ENCODE measurements at regions not wholly inside any gene's neighbourhood (a gene's known extent, or its start where the extent isn't known, plus 50 kb on each side); places are given as distances from the start of the nearest gene placed in this dataset.
"Not testable (repeated sequence)": the region's sequence is repeated elsewhere in the genome, so short reads cannot be mapped to it uniquely, and the experiment has no call there.

DNA sequence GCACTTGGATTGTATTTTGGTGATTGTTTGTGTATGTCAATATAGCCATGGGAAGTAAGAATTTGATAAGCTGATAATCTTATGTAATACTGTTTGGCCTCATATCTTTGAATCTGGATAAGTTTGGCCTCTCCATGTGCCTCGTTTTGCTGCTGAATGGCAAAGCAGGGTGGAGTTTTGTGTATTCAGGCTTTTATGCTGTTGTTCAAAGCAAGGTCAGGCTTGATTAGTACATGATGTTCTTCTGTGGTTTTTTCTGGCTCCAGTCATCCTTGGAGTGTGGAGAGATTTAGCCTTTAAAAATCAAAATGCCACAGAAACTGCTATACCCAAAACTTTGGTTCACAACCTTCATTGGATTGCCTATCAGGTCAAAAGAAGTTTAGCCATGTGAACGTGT lies 728.9 kb upstream of the GJE1 start:
- in situ Hi-C loops (cut with MboI; ENCODE audit: low sequenced_read_pairs), result no loop called here

DNA sequence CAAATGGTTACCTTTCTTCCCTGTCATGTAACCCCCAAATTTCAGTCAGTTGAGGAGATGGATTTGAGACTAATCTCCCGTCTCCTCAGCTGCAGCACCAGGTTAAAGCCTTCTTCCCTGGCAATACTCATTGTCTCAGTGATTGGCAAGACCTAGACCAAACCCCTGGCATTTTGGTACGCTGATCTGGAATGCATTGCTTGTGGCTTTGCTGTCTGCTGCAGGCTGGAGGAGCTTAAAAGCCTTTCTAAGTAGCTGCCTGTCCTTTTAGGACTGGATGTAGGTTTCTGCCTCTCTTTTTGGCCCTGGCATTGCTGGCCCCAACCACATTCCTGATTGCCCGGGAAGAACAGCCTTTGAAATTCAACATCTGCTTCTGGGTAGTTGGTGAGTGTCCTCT lies 729.6 kb upstream of the GJE1 start:
- in situ Hi-C loops (cut with MboI; ENCODE audit: low sequenced_read_pairs), result no loop called here

DNA sequence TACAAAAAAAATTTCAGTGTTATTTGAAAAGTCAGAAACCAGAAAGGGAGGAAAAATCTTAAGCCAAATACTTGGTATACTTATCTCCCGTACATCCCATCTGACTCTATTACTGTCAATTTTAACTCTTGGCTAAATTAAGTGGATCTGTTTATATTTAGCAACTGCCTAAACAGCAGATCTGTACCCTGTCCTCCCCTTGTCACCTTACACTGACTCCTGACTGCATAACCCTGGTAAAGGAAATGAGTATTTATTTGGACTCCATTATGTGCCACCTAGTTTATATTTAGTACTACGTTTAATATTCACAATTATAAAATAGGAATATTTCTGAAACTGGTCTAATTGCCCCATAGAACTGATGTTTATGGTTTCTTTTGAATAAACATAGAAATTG lies 730.2 kb upstream of the GJE1 start:
- in situ Hi-C loops (cut with MboI; ENCODE audit: low sequenced_read_pairs), result no loop called here

DNA sequence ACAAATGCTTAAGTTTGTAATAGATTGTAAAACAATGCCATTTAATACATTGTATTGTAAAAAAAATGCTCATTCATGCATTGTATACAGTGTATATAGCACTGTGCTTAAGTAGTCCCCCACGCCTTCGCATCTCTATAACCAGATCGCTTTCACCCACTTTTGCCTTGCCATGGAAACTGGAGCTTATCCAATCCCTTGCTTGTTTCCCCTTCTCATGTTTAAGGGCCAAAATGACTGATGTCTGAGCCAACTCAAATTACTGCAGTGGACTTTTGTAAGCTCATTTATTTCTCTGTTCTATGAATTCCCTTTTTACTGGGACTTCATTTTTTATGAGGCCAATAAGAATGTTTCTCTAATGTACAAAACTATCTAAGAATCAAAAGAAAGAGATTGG lies 730.9 kb upstream of the GJE1 start:
- in situ Hi-C loops (cut with MboI; ENCODE audit: low sequenced_read_pairs), result no loop called here

DNA sequence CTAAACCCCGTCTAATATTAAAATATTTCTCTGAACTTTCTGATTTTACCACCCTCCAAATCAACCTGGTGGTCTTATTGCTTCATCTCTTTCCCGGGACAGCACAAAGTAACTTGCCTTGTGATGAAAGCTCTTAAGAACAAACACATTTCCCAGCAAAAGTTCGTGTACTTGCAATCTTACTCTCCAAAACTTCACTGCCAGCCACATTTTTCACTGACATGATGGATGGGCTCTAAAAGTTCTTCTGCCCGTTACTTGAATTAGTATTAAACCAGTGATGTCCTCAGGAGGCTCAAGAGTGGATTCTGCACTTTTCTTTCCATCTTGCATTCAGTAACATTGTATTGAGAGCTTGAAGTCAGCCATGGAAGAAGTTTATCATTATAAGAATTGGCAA lies 731.6 kb upstream of the GJE1 start:
- in situ Hi-C loops (cut with MboI; ENCODE audit: low sequenced_read_pairs), result no loop called here

DNA sequence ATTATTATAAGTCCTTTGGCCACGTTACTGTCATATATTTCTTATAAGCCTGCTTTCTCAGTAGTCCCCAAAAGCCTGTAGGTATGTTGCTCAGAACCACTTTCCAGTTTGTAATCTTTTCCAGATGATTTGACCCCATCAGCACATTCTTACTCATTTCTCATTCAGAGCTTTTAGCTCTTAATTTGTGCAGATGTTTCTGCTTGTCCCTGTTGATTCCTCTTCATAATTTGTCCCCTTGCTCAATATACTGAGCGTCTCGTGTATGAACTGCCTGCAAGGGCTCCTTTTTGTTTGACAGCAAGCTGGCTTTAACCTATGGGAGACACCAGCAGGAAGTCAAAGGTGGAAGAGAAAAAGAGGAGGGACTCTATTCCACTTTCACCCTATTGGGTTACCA lies 733.8 kb upstream of the GJE1 start:
- in situ Hi-C loops (cut with MboI; ENCODE audit: low sequenced_read_pairs), result no loop called here

DNA sequence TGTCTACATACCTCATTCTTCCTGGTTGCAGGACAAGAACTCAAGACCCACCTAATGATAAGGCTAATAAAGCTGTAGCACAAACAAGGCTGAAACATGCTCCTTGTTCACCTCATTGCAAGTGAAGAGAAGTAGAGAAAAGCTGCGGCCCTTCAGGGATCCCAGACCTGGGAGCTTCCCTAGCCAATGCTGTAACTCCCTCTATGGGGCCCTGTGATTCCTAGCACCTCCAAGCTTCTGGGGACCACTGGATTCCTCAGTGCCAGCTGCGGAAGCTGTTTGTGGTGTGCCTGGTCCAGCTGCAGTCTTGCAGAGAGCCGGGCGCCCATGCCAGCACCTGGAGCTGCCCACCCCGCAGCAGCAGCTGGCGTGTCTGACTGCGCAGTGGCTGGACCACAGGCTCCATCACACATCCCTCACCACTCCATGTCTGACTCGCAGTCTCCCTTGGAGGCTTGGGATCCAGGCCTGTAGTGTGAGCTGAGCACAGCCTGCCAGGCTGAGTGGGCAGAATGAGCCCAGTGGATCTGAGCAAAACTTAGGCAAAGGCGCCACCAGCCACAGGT lies 737.2 kb upstream of the GJE1 start:
- in situ Hi-C loops (cut with MboI; ENCODE audit: low sequenced_read_pairs), result no loop called here

DNA sequence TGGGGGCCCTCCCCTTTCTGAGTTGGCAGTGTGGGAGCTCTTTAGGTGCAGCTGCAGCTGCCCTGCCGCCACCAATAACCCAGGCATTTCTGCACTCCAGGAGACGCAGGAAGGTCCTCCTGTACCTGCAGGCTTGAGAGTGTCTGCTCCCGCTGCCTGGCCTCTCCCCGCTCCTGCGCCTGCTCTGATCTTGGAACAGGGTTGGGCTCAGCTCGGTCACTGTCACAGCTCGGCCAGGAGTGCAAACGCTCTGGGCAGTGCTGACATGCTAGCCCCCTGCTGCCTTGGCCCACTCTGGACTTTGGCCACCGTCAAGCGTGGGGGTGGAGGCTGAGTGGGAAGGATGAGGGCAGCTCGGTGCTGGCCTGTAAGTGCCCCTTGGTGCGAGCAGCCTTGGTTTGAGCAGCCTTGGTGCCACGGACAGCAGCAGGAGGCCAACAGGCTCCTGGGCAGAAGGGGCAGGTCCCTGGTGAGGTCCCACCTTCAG lies 738.1 kb upstream of the GJE1 start:
- in situ Hi-C loops (cut with MboI; ENCODE audit: low sequenced_read_pairs), result no loop called here

DNA sequence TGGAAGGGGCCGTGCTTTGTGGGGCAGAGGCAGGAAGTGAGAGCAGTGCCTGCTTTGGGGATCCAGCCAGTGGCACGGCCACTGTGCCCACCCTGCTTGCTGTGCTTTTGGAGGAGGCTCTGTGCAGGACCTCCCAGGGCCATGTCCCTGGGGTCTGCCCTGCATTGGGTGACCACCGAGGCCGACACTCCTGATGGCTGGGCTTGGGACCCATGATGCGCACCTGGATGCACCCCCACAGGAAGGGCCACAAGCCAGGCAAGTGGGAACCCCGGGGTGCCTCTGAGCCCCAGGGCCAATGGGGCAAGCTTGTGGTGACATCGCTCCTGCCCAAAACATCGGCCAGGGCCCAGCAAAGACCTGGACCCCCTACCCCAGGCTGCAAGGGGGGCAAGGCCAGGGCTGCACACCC lies 738.6 kb upstream of the GJE1 start:
- in situ Hi-C loops (cut with MboI; ENCODE audit: low sequenced_read_pairs), result no loop called here

DNA sequence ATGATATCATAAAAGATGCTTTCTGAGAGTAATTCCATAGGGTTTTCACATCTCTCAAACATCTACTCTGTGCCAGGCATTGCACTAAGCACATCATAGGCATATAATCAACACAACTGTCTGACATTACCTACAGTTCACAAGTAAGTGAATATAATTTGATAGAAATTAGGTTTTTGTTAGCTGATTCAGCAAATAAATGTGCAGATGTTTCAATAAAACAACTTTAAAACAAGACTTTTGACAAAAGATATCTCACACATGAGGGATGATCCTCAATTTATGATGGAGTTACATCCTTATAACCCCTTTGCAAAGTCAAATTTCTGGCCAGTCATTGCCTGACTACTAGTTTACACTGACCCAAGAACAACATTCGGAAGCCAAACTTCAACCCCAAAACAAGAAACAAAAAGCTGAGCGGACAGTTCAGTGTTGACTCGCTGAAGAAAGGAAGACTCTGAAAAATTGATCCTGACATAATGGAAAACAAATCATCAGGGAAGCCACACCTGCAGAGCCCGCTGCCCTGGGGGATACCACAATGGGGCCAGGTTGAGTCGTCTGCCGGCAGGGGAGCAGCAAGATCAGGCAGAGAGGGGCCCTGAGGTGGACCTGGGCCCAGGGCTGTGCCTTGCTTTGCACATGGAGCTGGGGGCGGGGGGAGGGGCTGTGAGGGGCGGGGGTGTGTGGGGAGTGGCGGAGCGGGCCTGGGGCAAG lies 739.2 kb upstream of the GJE1 start:
- in situ Hi-C loops (cut with MboI; ENCODE audit: low sequenced_read_pairs), result no loop called here

DNA sequence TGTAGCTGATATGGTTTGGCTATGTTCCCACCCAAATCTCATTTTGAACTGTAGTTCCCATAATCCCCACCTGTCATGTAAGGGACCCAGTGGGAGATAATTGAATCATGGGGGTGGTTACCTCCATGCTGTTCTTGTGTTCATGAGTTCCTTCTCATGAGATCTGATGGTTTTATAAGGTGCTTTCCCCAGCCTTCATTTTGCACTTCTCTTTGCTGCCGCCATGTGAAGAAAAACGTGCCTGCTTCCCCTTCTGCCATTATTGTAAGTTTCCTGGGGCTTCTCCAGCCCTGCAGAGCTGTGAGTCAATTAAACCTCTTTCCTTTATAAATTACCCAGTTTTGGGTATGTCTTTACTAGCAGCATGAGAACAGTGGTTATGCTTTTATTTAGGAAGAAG lies 741.6 kb upstream of the GJE1 start:
- in situ Hi-C loops (cut with MboI; ENCODE audit: low sequenced_read_pairs), result not testable (repeated sequence)

DNA sequence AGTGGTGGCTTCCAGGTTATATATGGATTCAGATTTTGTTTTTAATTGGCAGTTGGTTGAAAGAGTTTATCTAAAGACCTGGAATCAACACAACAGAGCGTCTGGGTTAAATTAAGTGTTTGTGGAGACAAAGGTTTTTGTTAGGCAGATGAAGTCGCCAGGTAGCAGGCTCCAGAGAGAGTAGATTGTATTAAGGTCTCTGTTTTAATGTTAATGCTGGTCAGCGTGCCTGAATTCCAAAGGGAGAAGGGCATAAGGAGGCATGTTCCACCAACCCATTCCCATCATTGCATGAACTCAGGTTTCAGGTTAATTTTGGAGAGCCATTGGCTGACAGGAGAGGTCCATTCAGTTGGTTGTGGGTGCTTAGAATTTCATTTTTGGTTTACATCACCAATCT lies 744.1 kb upstream of the GJE1 start:
- in situ Hi-C loops (cut with MboI; ENCODE audit: low sequenced_read_pairs), result no loop called here

DNA sequence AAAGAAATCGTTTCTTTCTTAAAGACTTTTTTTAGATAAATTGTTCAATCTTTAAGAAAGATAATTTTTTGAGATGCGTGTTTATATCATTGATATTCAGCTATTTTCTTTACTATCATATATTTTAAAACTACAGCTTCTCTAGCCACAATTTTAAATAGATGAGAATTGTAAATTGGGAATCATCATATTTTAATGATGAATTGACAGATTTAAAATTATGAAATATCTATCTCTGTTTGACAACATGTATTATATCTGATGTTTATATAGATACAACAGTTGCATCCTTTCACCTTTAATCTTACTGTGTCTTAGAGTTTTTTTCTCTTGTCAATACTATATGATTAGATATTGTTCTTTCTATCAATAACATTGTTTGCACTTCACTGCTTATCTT lies 762.3 kb upstream of the GJE1 start:
- in situ Hi-C loops (cut with MboI; ENCODE audit: low sequenced_read_pairs), result no loop called here

DNA sequence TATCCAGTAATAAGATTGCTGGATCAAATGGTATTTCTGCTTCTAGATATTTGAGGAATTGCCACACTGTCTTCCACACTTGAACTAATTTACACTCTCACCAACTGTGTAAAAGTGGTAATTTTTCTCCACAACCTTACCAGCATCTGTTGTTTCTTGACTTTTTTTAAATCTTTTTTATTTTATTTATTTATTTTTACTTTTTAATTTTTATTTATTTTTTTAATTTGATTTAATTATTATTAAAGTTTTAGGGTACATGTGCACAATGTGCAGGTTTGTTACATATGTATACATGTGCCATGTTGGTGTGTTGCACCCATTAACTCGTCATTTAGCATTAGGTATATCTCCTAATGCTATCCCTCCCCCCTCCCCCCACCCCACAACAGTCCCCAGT lies 765.9 kb upstream of the GJE1 start:
- in situ Hi-C loops (cut with MboI; ENCODE audit: low sequenced_read_pairs), result not testable (repeated sequence)

DNA sequence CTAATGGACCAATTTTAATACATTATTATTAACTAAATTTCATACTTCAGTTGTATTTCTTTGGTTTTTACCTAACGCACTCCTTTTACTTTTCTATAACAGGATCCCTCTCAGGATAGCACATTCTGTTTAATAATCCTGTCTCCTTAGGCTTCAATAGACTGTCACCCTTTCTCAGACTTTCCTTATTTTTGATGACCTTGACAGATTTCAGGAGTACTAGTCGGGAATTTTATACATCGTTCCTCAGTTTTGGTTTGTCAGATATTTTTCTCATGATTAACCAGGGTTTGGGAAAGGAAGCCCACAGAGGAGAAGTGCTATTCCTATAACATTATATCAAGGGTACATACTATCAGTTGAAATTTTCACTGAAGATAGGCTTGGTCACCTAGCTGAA lies 768.0 kb upstream of the GJE1 start:
- in situ Hi-C loops (cut with MboI; ENCODE audit: low sequenced_read_pairs), result no loop called here

DNA sequence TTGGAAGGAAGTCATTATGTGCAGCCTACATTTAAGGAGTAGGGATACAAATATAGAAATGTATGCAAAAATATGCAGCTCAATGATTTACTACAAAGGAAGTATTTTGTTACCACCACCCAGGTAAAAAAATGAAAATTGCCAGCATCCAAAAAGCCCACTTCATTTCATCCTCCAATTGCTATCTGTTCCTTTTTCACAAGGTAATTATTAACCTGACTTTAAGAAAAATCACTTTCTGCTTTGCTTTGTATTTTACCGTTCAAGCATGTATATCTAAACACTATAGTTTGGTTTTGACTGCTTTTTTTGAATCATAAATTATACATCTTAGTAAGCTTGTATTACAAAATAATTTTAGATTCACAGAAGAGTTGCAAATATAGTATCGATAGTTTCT lies 768.5 kb upstream of the GJE1 start:
- in situ Hi-C loops (cut with MboI; ENCODE audit: low sequenced_read_pairs), result no loop called here

DNA sequence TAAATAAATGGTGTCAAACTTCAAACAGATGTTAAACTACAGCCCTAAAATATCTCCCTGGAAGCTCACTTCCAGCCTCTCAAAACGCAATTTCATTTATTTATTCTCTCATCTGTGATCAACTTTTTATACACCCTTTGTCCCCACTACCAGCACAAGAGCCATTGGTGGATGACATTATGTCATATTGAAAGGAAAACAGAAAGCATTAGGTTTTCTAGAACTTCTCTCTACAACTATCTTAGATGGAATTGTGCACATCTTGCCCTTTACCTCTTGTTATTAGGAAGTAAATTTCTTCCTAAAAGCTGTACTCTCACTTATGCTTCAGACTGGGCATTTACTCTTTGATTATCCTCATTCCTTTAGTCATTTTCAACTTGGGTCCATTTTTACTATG lies 771.2 kb upstream of the GJE1 start:
- in situ Hi-C loops (cut with MboI; ENCODE audit: low sequenced_read_pairs), result no loop called here

DNA sequence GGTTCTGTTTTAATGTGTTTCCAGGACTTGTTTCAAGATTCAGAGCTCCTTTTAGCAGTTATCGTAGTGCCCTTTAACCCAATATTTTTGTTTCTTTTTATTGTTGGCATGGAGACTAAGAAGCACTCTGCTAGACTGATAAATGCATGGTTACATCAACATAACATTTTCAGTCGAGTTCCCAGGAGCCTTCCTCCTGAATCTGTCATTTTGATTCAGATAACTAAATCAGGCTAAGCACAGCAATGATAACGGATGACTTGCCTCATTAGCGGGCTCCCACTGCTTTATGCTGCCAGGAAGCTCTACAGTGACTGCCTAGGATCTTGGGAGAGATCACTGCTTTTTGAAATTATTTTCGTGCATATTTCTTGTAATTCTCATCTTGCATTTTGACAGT lies 772.8 kb upstream of the GJE1 start:
- in situ Hi-C loops (cut with MboI; ENCODE audit: low sequenced_read_pairs), result no loop called here

DNA sequence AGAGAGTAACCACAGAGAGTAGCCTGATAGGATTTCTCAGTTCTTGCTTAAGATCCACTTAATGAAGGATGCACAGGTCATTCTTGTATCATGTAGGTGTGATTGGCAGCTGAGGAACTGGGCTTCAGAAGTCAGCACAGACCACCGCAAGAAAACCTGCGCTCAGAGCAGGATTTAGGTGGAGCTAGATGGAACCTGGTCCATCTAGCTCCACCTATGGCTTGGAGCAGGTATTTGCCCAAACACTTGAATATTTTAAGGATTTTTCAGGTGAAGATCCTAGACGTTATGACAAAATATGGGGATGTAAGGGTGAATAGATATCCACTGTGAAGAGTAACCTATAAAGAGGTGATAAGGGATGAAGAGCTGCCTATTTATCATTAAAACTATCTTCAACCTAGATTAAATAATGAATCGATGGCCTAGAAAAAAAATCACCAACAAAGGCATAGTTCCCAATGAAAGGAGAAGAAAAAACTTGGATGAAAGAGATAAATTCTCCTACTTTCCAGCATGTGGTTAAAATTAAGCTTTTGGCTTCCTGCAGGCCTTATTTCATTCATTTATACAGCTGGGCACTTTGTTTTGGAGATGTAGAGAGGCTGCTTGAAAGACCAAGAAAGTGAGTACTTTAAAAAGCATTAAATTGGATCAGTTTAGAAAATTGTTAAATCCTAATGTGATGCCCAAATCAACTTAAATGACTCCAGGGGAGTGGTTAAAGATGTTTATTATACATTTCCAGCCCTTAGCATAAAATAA lies 778.4 kb upstream of the GJE1 start:
- in situ Hi-C loops (cut with MboI; ENCODE audit: low sequenced_read_pairs), result no loop called here

DNA sequence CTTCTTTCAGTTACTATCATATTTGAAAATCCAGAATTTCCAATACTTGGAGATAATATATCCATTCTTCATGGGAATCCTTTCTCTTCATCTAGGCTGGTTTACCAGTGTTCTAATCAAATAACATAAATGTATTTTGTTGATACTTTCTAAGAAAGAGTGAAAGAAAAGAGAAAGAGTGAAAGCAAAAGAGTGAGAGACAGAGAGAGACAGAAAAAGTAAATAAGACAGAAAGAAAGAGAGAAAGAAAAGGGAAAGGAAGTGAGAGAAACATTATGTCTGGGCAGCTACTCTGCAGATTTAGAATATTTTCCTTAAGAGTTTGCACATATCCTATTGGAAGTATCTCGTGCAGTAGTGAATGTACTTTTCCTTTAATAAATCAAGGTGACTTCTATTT lies 781.0 kb upstream of the GJE1 start:
- in situ Hi-C loops (cut with MboI; ENCODE audit: low sequenced_read_pairs), result no loop called here

DNA sequence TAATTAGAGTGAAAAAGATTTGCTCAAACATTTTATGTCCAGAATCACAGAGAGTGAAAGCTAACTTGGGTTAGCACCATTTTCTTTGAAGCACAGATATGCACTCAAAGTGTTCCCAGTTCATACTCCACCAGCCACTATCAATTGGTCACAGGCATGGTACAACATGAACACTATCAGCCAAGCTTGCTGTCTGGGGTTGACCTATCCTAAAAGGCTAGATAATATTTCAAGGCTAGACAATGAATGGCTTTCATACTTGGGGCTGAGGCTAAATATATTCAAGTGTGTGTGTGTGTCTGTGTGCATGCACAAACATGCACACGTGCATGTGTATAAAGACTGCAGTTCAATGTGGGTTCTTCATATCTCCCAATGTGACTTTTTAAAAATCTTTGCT lies 783.0 kb upstream of the GJE1 start:
- in situ Hi-C loops (cut with MboI; ENCODE audit: low sequenced_read_pairs), result no loop called here

DNA sequence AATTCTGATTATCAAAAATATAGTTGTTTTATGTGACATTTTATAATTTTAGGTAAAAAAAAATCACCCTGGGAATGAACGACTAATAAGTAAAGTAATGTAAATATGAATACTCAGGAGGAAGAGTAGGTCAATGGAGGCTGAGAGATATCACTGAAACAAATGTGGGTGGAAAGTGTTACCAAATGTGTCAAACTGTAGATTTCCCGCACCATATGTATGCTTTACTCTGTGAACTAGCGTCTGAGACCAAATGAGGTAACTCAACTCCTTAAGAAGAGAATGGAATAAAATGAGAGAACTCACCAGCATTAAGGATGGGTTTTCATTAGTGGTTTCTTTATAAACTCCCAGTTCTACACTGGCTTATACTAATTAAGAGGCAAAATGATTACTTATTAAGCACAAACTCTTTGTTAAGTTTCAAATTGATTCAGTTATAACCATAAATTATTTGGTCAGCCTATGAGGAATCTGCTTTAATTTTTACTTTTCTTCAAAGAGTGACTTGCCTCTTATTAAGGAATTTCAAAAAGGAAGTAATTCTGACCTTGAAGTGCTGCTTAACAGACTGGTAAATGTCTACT lies 784.7 kb upstream of the GJE1 start:
- in situ Hi-C loops (cut with MboI; ENCODE audit: low sequenced_read_pairs), result no loop called here

All from HL-60/S4 treated with retinoic acid at 250 ng/mL for 4 days and 3 days (cell line).